HepG2 (cell line): ENCODE measurements at regions not wholly inside any gene's neighbourhood (a gene's known extent, or its start where the extent isn't known, plus 50 kb on each side); places are given as distances from the start of the nearest gene placed in this dataset.

ENCODE experiments used
- ATAC-seq: fragments of 200-7000 bp; cut with Tn5 transposase; 3 replicates; pipeline ENCODE4 v1.9.1; 2020; ENCODE audit warnings: mild to moderate bottlenecking, moderate library complexity
- BruUV-seq: library from RNA; stranded (reverse); fragments of 400-500 nt; replicated peaks from 2 replicates; lab custom pipeline; 2021; lab: Mats Ljungman, UMichigan
- CTCF ChIA-PET: fragments of 300-600 bp; formaldehyde crosslinking; extraction: SDS; loops from one replicate; lab custom pipeline; 2021; ENCODE audit warnings: low total read pairs, inconsistent platforms, low intra/inter-chr PET ratio; lab: Yijun Ruan, JAX
- POLR2A ChIA-PET: fragments of 350-600 bp; sonication (Branson Sonifier 250); formaldehyde crosslinking; loops from one replicate; lab custom pipeline; 2020; ENCODE audit warnings: antibody characterized with exemption, inconsistent platforms; lab: Yijun Ruan, JAX
- DNase-seq: peaks from one replicate; pipeline ENCODE4 v3.0.0-alpha.2; 2015; ENCODE audit warnings: low spot score
- FAIRE-seq: peaks from 3 replicates; lab custom pipeline; 2011; peaks lifted over from hg19 to GRCh38; lab: Jason Lieb, UNC
- H2AFZ ChIP-seq: one replicate; pipeline ENCODE4 v1.6.1; 2011; ENCODE audit warnings: low read length, inconsistent platforms
- H3K27ac ChIP-seq: fragments of 300-600 bp; 3 replicates; pipeline ENCODE4 v1.8.0; 2011; ENCODE audit warnings: mixed run types, mild to moderate bottlenecking, mixed read lengths, low read length, inconsistent platforms; ENCODE audit not compliant: insufficient read depth; ENCODE audit errors: extremely low read length
- H3K27me3 ChIP-seq, 2 experiments: fragments of 200-600 bp in 1 of 2; 2 replicates in 1 of 2; 3 replicates in 1 of 2; pipeline versions ENCODE4 v1.6.0 to v1.8.0; 2011; ENCODE audit warnings: low read length in 2 of 2, mild to moderate bottlenecking in 2 of 2, moderate library complexity in 2 of 2, inconsistent platforms in 1 of 2; ENCODE audit not compliant: insufficient read depth in 2 of 2, control insufficient read depth in 1 of 2
- H3K36me3 ChIP-seq, 2 experiments: fragments of 200-600 bp in 1 of 2; replicated peaks in 1 of 2; 2 replicates in 1 of 2; 3 replicates in 1 of 2; pipeline versions ENCODE4 v1.5.1 to v1.8.0; 2011; ENCODE audit warnings: low read length in 2 of 2, inconsistent platforms in 1 of 2; ENCODE audit not compliant: insufficient read depth in 2 of 2, control insufficient read depth in 1 of 2
- H3K4me1 ChIP-seq: 2 replicates; pipeline ENCODE4 v1.5.1; 2012; ENCODE audit warnings: low read length, inconsistent platforms; ENCODE audit not compliant: insufficient read depth
- H3K4me2 ChIP-seq: 2 replicates; pipeline ENCODE4 v1.6.0; 2011; ENCODE audit warnings: low read depth, low read length, inconsistent platforms
- H3K4me3 ChIP-seq, 3 experiments: fragments of 200-600 bp in 1 of 3; sonication (generic), shearing (Covaris generic) in 1 of 3; replicated peaks in 1 of 3; 2 replicates each; pipeline ENCODE4 v1.5.1; 2011 to 2016; ENCODE audit warnings: low read length in 3 of 3, inconsistent platforms in 2 of 3, low read depth in 2 of 3, mild to moderate bottlenecking in 2 of 3, control low read depth in 1 of 3, mixed read lengths in 1 of 3; ENCODE audit not compliant: insufficient read depth in 1 of 3
- H3K79me2 ChIP-seq: one replicate; pipeline ENCODE4 v1.6.1; 2011; ENCODE audit warnings: low read length, inconsistent platforms; ENCODE audit not compliant: insufficient read depth
- H3K9ac ChIP-seq: 2 replicates; pipeline ENCODE4 v1.6.0; 2011; ENCODE audit warnings: mild to moderate bottlenecking, low read depth, low read length, inconsistent platforms; ENCODE audit not compliant: insufficient read depth
- H3K9me3 ChIP-seq: 2 replicates; pipeline ENCODE4 v1.5.1; 2012; ENCODE audit warnings: mild to moderate bottlenecking, low read length
- H4K20me1 ChIP-seq: 2 replicates; pipeline ENCODE4 v1.6.0; 2011; ENCODE audit warnings: inconsistent platforms, mild to moderate bottlenecking, low read length, moderate library complexity; ENCODE audit not compliant: insufficient read depth
- ARID3A ChIP-seq: IDR thresholded peaks from 2 replicates; pipeline ENCODE4 v1.6.1; 2012; ENCODE audit warnings: low read depth, low read length, improper control_type of control experiment
- CHD2 ChIP-seq: IDR thresholded peaks from 2 replicates; pipeline ENCODE4 v1.6.1; 2011; ENCODE audit warnings: low read depth, low read length, improper control_type of control experiment
- CREB1 ChIP-seq, 2 experiments: fragments of 450-650 bp in 1 of 2; IDR thresholded peaks; 2 replicates each; pipeline ENCODE4 v1.6.1; 2016 to 2017; ENCODE audit warnings: control low read depth in 1 of 2, mild to moderate bottlenecking in 1 of 2, missing compliant biosample characterization in 1 of 2, missing genetic modification characterization in 1 of 2
- DMTF1 ChIP-seq: sonication (generic); formaldehyde crosslinking; IDR thresholded peaks from 2 replicates; pipeline ENCODE4 v1.4.0; 2020; ENCODE audit warnings: mild to moderate bottlenecking, missing genetic modification reagents
- EHMT2 ChIP-seq: fragments of 200-600 bp; sonication (generic); IDR thresholded peaks from 2 replicates; pipeline ENCODE4 v1.7.0; 2017; ENCODE audit warnings: antibody characterized with exemption, low read depth, low read length, borderline replicate concordance
- KLF15 ChIP-seq: sonication (generic); formaldehyde crosslinking; IDR thresholded peaks from 2 replicates; pipeline ENCODE4 v1.8.1; 2023; ENCODE audit warnings: borderline replicate concordance, mild to moderate bottlenecking, inconsistent platforms, missing genetic modification reagents, mixed read lengths
- LCORL ChIP-seq, 2 experiments: fragments of 450-650 bp in 1 of 2; sonication (generic) in 1 of 2; formaldehyde crosslinking in 1 of 2; IDR thresholded peaks; 2 replicates each; pipeline versions ENCODE4 v1.5.0 to v1.6.1; 2017 to 2020; ENCODE audit warnings: antibody characterized with exemption in 1 of 2, missing genetic modification reagents in 1 of 2
- PTBP1 ChIP-seq: fragments of 200-400 bp; formaldehyde crosslinking; IDR thresholded peaks from 2 replicates; pipeline ENCODE4 v1.6.1; 2018; ENCODE audit warnings: low read length, low read depth; ENCODE audit not compliant: poor library complexity, severe bottlenecking
- REL ChIP-seq: sonication (generic); formaldehyde crosslinking; conservative IDR thresholded peaks from 2 replicates; pipeline ENCODE4 v1.8.0; 2022; ENCODE audit warnings: mild to moderate bottlenecking, missing genetic modification reagents, moderate library complexity
- SP140L ChIP-seq: sonication (generic); formaldehyde crosslinking; IDR thresholded peaks from 2 replicates; pipeline ENCODE4 v1.4.0; 2020; ENCODE audit warnings: missing genetic modification reagents, borderline replicate concordance
- SP4 ChIP-seq: sonication (generic); formaldehyde crosslinking; IDR thresholded peaks from 2 replicates; pipeline ENCODE4 v1.8.1; 2023; ENCODE audit warnings: mild to moderate bottlenecking, missing genetic modification reagents
- SYNCRIP ChIP-seq: fragments of 200-400 bp; formaldehyde crosslinking; IDR thresholded peaks from 2 replicates; pipeline ENCODE4 v1.6.1; 2018; ENCODE audit warnings: mild to moderate bottlenecking, low read depth, low read length; ENCODE audit not compliant: insufficient read depth
- YEATS2 ChIP-seq: sonication (generic); formaldehyde crosslinking; IDR thresholded peaks from 2 replicates; pipeline ENCODE4 v1.4.0; 2020; ENCODE audit warnings: missing genetic modification reagents, borderline replicate concordance
- ZBTB14 ChIP-seq: sonication (generic); formaldehyde crosslinking; IDR thresholded peaks from 2 replicates; pipeline ENCODE4 v1.4.0; 2020; ENCODE audit warnings: missing genetic modification reagents
- ZNF484 ChIP-seq: sonication (generic); formaldehyde crosslinking; IDR thresholded peaks from 2 replicates; pipeline ENCODE4 v1.5.1; 2020; ENCODE audit warnings: mild to moderate bottlenecking, low read depth, missing genetic modification reagents, borderline replicate concordance
- WGBS: methylation state at CpG from one replicate; pipeline ENCODE4 v1.1.6; 2017; ENCODE audit warnings: low lambda C conversion rate; 5-methylcytosine and 5-hydroxymethylcytosine counted together
- in situ Hi-C: cut with HindIII; loops from 2 replicates; pipeline ENCODE4 v1.10.0; 2017; ENCODE audit warnings: low pct_unique_long_range_greater_than_20kb; ENCODE audit not compliant: extremely low pct_ligation_motif_present
- intact Hi-C: fragments of 100-400 bp; cut with micrococcal nuclease; formaldehyde crosslinking; loops from one replicate; pipeline ENCODE4 v1.10.0; 2022; ENCODE audit not compliant: unreplicated experiment

- no CpG with 5 or more reads among the region's 1 CpG for WGBS
- Histone ChIP-seq H3K79me2 (no peaks in the 10 kb centered on the region), H3K9me3 (no peaks in the 10 kb centered on the region), H3K4me3 (no peak overlapping the region), H2AFZ (no peak overlapping the region), H3K36me3 (no peaks in the 10 kb centered on the region), H3K27ac (no peak overlapping the region), H3K9ac (no peak overlapping the region), H3K4me2 (no peak overlapping the region), H3K4me1 (peaks cover 12% of the 10 kb centered on the region), H3K27me3 (peaks cover 1 to 16% of the 10 kb centered on the region in 2 experiments; a peak in 4 of 5 replicates), H4K20me1 (no peaks in the 10 kb centered on the region)
- no TSS peak for BruUV-seq
- CTCF ChIA-PET, result no interaction called here
- ATAC-seq (no peak), DNase-seq (no peak), FAIRE-seq (no peak)
- in situ Hi-C loops (no loop called here), intact Hi-C loops (no loop called here)
- TF ChIP-seq ZBTB14 (CRISPR knock-in tag), result no peak
- TF ChIP-seq EHMT2, result no peak
- TF ChIP-seq SP4, result no peak
- no peak for TF ChIP-seq DMTF1 (CRISPR knock-in tag)
- TF ChIP-seq KLF15 (CRISPR knock-in tag), result no peak
- TF ChIP-seq CHD2, result no peak
- no peak for TF ChIP-seq LCORL (IDR thresholded peaks at IDR 0.05)
- TF ChIP-seq LCORL (CRISPR knock-in tag; IDR thresholded peaks at IDR 0.05), result no peak
- TF ChIP-seq ARID3A, result no peak
- TF ChIP-seq CREB1 (IDR thresholded peaks at IDR 0.05), result no peak
- no peak for TF ChIP-seq CREB1 (CRISPR knock-in tag; IDR thresholded peaks at IDR 0.05)
- no peak for TF ChIP-seq SP140L (CRISPR knock-in tag)
- no peak for TF ChIP-seq SYNCRIP
- TF ChIP-seq PTBP1, result no peak
- no peak for TF ChIP-seq ZNF484 (CRISPR knock-in tag)
- no peak for TF ChIP-seq REL (CRISPR knock-in tag)
- no peak for TF ChIP-seq YEATS2 (CRISPR knock-in tag)
- POLR2A ChIA-PET, result no interaction called here
These were observed 212.3 kb upstream of the ZMIZ1 start for GRCh38 chr10:78856421-78856820.
